Muscle of back (tissue), 3 donors: ENCODE measurements at regions not wholly inside any gene's neighbourhood (a gene's known extent, or its start where the extent isn't known, plus 50 kb on each side); places are given as distances from the start of the nearest gene placed in this dataset.
"Not testable (repeated sequence)": the region's sequence is repeated elsewhere in the genome, so short reads cannot be mapped to it uniquely, and the experiment has no call there.

Source experiments
- DNase-seq, 3 donors: peaks; one replicate each; pipeline versions ENCODE4 v3.0.0 to v3.0.0-alpha.2; 2013

DNA sequence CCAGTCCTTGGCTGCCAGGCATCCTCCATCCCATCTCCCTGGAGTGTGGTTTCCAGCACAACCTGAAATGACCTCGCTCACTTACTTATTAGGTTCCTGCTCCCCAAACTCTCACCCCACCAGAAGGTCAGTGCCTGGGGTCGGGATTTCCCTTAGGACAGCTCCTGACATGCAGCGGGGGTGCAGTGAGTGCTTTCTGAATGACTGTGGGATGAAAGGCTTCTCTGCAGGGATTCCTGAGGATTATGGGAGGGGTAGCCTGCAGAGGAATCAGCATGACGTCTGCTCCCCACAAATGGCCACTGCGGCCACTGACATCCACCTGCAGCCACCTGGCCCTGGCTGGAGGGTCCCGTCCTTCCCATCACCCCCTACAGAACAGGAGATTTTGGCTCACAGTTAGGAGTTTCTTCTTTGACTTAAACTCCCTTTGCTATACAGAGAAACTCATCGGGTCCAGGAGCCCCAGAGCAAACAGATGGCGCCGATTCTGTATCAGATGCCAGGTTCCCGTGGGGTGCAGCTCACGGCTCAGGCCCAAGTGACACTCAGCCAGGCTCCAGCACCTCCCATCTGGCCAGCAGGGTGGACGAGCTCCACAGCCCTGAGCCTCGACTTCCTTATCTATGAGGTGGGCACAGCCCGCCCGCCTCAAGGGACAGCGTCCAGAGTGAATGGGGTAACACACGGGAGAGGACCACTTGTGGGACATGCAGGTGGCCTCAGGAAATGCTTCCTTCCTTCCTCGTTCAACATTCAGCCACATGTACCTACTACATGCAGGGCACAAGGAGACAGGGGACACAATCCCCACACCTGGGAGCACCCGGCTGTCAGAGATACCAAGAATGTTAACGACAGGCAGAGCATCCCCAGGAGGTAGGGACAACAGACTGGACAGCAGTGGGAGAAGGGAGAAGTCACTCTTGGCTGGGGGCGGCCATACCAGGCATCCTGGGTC lies 69.8 kb downstream of the RMI2 start:
- DNase-seq, result no peak

GRCh38 chr16:11416228-11417001 lies 71.2 kb downstream of the RMI2 start:
- DNase-seq, result no peak

DNA sequence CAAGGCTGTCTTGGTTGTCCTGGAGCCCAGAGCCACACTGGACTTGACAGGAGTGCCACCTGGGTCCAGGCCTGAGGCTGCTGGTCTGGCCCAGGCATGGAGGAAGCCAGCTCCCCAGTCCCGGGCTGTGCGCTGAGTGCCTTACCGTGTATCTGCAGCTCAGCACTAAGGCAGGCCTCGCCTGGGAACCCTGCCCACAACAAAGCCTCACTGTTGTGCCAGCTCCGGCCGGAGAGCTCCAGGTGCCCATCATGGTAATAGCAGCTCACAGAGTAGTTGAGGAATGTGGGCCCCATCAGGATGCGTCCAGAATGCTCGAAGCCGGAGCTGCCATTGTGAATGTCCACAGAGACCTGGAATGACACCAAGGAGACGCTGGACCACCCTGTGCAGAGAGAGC lies 72.2 kb downstream of the RMI2 start:
- DNase-seq, result no peak

DNA sequence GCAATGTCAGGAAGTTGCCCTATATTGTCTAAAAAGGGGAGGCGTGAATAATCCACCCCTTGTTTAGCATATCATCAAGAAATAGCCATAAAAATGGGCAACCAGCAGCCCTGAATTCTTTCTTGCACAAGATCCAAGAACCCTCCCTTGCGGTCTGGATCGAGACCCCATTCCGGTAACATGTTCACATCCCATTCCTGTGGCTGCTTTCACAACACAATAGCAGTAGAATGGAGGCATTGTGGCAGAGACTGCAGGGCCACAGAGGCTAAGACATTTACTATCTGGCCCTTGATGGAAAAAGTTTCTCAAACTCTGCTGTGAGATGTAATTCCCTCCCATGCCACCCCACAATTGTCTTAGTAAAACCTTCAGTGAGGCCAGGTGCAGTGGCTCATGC lies 73.2 kb downstream of the RMI2 start:
- no peak for DNase-seq

- not testable (repeated sequence) for DNase-seq
These were observed 74.8 kb downstream of the RMI2 start for GRCh38 chr16:11420067-11420466.

DNA sequence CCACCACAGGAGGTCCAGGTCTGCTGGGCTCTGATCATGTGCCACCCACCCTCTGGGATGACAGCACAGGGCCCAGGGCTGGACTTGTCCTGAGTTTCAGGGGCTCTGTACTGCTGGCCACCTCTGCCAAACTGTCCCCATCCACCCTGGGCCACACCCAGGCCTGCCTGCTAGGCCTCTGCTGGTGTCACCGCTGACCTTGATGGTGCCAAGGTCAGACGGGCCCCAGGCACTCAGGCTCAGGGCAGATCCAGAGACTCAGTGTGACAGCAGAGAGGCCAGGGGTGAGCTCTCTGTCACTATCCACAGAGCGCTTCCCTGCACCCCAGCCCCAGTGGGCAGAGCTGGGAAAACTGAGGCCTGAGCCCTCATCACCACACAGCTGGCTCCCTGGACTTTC lies 75.6 kb downstream of the RMI2 start:
- no peak for DNase-seq

GRCh38 chr16:11422381-11423314 lies 77.4 kb downstream of the RMI2 start:
- no peak for DNase-seq

- no peak for DNase-seq
These were observed 78.3 kb downstream of the RMI2 start for GRCh38 chr16:11423315-11424117.

DNA sequence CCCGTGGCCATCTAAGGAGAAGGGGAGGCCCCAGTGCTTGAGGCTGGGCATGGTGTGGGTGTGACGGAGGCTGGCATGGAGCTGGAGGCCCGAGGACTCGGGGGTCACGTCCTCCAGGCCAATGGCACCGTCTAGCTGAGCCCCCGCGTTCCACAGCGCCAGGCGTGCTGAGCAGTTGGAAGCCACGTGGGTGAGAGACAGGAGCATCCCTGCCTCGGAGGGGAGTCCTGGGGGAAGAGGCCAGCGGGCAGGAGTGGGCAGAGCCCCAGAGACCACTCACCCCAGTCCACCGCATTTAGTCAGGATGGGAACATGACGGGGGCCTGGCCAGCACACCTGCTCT lies 78.8 kb downstream of the RMI2 start:
- no peak for DNase-seq

- no peak for DNase-seq
These were observed 79.9 kb downstream of the RMI2 start for GRCh38 chr16:11425140-11425539.

GRCh38 chr16:11428623-11428953 lies 83.3 kb downstream of the RMI2 start:
- no peak for DNase-seq

DNA sequence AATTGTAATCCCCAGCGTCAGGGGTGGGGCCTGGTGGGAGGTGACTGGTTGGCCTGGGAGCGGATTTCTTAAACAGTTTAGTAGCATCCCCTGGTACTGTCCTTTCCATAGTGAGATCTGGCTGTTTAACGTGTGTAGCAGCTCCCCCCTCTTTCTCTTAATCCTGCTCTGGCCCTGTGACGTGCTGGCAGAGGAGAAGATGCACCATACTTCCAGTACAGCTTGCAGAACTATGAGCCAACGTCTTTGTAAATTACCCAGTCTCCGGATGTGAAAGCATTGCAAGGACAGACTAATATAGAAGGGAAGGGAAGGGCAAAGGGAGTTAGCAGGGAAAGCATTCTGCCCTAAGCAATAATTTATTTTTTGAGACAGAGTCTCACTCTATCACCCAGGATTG lies 83.9 kb downstream of the RMI2 start:
- no peak for DNase-seq

- DNase-seq, result no peak
These were observed 84.6 kb downstream of the RMI2 start for GRCh38 chr16:11429823-11430222.

- no peak for DNase-seq
These were observed 85.5 kb downstream of the RMI2 start for GRCh38 chr16:11430601-11431317.

GRCh38 chr16:11431915-11432465 lies 86.7 kb downstream of the RMI2 start:
- no peak for DNase-seq

- DNase-seq, result no peak
These were observed 87.7 kb downstream of the RMI2 start for GRCh38 chr16:11432856-11433395.

DNA sequence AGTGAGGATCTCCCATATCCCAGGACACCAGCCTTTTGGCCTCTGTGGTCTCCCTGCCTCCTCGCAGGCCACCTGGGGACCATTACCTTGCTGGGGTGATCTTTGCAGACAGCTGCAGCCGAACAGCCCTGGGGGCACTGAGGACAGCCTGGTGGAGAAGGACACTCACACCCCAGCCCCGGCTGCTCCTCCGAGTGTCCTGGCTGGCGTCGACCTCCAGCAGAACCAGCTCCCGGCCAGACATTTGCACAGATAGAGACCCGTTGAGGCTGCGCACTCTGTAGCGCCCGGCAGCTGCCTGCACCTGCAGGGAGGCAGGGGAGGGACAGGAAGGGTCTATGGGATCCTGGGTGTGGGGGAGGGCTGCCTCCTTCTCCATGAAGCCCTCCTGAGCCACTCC lies 90.3 kb downstream of the RMI2 start:
- DNase-seq, result no peak

DNA sequence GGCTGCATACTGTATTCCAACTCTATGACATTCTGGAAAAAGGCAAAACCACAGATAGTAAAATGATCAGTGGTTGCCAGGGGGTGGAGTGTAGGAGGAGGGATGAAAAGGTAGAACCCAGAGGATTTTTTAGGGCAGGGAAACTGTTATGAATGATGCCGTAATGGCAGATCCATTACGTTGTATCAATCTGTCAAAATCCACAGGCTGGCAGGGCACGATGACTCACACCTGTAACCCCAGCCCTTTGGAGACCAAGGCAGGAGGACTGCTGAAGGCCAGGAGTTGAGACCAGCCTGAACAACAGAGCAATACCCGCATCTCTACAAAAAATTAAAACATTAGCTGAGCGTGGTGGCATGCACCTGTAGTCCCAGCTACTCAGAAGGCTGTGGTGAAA lies 91.8 kb downstream of the RMI2 start:
- no peak for DNase-seq

DNA sequence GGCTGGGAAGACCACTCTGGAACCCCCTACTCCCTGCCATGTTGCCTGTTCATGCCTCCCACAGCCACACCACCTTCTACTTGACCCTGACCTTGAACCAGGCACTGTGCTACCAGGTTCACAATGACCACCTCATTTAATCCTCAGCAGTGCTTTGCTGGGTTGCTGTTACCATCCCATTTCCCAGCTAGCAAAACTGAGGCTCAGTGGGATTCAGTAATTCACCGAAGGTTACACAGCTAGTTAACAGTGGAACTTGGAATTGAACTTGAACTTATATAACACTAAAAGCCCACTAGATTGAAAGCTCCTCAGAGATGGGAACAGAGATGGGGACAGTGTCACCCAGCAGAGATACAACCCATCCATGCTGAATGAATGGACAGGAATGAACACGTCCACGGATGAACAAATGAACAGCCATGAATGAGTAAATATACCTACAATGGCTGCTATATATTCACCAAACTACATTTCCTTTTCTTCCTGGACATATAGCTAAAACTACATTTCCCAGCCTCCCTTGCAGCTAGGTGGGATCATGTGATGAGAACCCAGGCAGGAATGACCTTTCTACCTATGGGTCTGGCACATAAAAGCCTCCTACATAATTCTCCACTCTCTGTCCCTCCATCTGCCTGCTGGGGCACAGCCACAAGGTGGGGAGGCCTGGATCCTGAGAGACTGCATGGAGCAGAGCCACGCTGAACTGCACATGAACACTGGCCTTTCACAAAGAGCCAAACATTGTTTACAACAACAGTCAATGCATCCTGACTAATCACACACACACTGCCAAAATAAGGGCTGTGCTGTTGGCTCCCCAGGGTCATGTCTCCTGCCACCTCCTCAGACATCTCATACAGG lies 94.8 kb downstream of the RMI2 start:
- DNase-seq, result no peak
